IPS-20b (cell line): ENCODE measurements at regions not wholly inside any gene's neighbourhood (a gene's known extent, or its start where the extent isn't known, plus 50 kb on each side); places are given as distances from the start of the nearest gene placed in this dataset.

Experiments used
- H3K27ac ChIP-seq: one replicate; pipeline ENCODE4 v1.5.1; 2013; ENCODE audit warnings: low read length
- H3K27me3 ChIP-seq: 2 replicates; pipeline ENCODE4 v1.6.1; 2013; ENCODE audit warnings: mild to moderate bottlenecking, low read length, inconsistent platforms; ENCODE audit not compliant: insufficient read depth
- H3K36me3 ChIP-seq: 2 replicates; pipeline ENCODE4 v1.6.1; 2013; ENCODE audit warnings: low read depth, mild to moderate bottlenecking, inconsistent platforms, low read length, moderate library complexity; ENCODE audit not compliant: insufficient read depth
- H3K4me1 ChIP-seq: 2 replicates; pipeline ENCODE4 v1.6.1; 2013; ENCODE audit warnings: mild to moderate bottlenecking, control low read depth, inconsistent platforms, low read length, moderate library complexity; ENCODE audit not compliant: insufficient read depth
- H3K4me3 ChIP-seq: 2 replicates; pipeline ENCODE4 v1.5.1; 2013; ENCODE audit warnings: mild to moderate bottlenecking, low read length, inconsistent platforms
- H3K9ac ChIP-seq: 2 replicates; pipeline ENCODE4 v1.6.1; 2013; ENCODE audit warnings: low read depth, mild to moderate bottlenecking, inconsistent platforms, low read length, moderate library complexity
- H3K9me3 ChIP-seq: 2 replicates; pipeline ENCODE4 v1.6.1; 2013; ENCODE audit warnings: mild to moderate bottlenecking, low read depth, low read length, inconsistent platforms; ENCODE audit not compliant: insufficient read depth

DNA sequence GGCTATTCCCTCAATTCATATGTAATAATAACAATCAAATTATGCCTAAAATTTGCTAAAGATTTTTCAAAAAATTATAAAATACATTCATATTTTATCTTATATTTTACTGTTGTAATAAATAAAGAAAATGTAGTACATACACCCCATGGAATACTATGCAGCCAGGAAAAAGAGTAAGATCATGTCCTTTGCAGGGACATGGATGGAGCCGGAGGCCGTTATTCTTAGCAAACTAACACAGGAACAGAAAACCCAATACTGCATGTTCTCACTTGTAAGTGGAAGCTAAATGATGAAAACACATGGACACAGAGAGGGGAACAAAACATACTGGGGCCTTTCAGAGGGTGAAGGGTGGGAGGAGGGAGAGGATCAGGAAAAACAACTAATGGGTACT, 584.2 kb upstream of the MMS22L start:
- no peak overlapping the region for H3K27ac ChIP-seq
- H3K36me3 ChIP-seq = no peaks in the 10 kb centered on the region
- no peaks in the 10 kb centered on the region for H3K9me3 ChIP-seq
- H3K4me3 ChIP-seq = no peak overlapping the region
- H3K27me3 ChIP-seq = no peaks in the 10 kb centered on the region
- H3K4me1 ChIP-seq = peaks cover 14% of the 10 kb centered on the region
- H3K9ac ChIP-seq = no peak overlapping the region

DNA sequence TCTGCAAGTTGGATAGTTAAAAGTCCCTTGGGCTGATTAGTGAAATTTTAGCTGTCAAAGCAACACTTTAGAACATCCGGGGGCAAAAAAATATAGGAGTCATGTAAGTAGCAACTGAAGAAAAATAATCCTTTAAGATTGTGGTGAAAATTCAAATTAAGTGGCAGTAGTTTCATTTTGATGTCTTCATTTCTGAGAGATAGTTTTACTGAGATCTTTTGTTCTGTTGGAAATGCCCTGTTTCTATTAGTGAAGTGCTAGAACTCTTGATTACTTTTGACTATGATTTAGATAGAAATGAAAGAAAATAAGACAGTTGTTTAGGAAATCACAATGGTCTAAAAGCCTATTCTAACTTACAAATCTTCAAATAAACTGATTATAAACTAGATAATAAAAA, 587.3 kb upstream of the MMS22L start:
- no peaks in the 10 kb centered on the region for H3K36me3 ChIP-seq
- no peaks in the 10 kb centered on the region for H3K9me3 ChIP-seq
- H3K4me3 ChIP-seq = no peak overlapping the region
- H3K4me1 ChIP-seq = peaks cover 14% of the 10 kb centered on the region
- H3K9ac ChIP-seq = no peak overlapping the region
- no peaks in the 10 kb centered on the region for H3K27me3 ChIP-seq
- H3K27ac ChIP-seq = no peak overlapping the region

DNA sequence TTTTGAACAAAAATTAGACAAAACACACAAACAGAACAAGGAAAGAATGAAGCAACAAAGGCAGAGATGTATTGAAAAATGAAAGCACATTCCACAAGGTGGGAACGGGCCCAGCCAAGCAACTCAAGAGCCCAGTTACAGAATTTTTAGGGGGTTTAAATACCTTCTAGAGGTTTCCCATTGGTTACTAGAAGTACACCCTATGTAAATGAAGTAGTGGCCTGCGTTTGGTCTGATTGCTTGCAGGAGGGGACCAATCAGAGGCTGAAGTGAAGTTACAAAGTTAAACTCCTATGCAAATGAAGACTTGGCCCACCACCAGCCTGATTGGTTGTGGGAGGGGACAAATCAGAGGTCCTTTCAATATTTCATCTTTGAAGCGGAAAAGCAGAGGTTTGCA, 593.7 kb upstream of the MMS22L start:
- H3K27me3 ChIP-seq = no peaks in the 10 kb centered on the region
- no peak overlapping the region for H3K27ac ChIP-seq
- H3K9me3 ChIP-seq = no peaks in the 10 kb centered on the region
- H3K9ac ChIP-seq = no peak overlapping the region
- no peak overlapping the region for H3K4me3 ChIP-seq
- H3K4me1 ChIP-seq = peaks cover 4% of the 10 kb centered on the region; the same call in 1 of the 2 replicates
- no peaks in the 10 kb centered on the region for H3K36me3 ChIP-seq

DNA sequence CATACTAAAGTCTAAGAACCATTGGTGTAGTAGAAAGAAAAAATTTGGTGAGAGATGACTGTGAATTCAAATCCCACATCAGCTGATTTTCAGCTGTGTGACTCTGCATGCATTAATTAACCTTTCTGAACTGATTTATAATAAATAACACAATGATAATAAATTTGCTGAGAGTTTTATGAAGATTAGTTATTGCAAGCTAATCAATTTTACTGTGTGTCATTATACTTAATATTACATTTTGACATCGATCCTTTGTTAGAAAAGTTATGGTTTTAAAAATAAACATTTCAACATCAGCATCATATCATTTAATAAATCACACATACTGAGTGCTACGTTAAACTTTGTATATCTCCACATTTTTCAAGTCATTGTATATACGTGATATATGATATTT, 599.7 kb upstream of the MMS22L start:
- Histone ChIP-seq H3K36me3 (no peaks in the 10 kb centered on the region), H3K4me1 (peaks cover 4% of the 10 kb centered on the region; the same call in 1 of the 2 replicates), H3K27ac (no peak overlapping the region), H3K9me3 (no peaks in the 10 kb centered on the region), H3K27me3 (no peaks in the 10 kb centered on the region), H3K9ac (no peak overlapping the region), H3K4me3 (no peak overlapping the region)

DNA sequence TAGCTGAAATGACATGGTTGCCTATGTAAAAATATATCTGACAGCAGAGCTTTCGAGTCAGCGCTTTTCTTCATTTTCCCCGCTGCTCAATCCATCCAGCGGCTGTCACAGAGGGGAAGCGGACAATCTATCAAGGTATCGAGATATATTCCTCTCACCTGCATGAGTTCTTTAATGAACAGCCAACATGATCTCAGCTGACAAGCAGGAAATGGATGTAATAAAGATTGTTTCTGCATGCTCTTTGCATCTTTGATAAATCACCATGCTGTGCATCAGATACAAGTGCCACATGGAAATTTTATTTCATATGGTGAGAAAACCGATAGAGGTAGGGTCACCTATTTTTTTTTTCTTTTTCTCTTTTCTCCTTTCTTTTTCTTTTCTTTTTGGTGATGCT, 602.3 kb upstream of the MMS22L start:
- Histone ChIP-seq H3K27me3 (no peaks in the 10 kb centered on the region), H3K4me3 (no peak overlapping the region), H3K9ac (no peak overlapping the region), H3K27ac (no peak overlapping the region), H3K4me1 (no peaks in the 10 kb centered on the region), H3K9me3 (no peaks in the 10 kb centered on the region), H3K36me3 (no peaks in the 10 kb centered on the region)

DNA sequence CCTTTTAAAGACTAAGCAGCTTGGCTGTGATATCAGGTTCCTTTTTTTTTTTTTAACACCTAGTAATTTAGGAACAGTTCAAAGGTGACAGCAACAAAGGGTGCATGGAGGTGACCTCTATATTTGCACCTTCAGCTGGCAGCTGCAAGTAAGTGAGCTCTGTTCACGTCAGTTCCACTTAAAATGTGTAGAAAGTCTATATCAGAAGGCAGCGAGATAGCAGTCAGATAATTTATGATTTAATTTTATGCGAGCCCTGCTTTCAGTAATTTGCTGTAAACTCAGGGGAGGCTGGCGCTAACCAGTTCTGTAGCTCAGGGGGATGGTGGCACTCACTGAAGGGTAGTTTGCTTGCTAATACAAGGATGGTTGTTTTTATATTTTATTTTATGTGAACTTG, 602.8 kb upstream of the MMS22L start:
- no peak overlapping the region for H3K4me3 ChIP-seq
- H3K9me3 ChIP-seq = no peaks in the 10 kb centered on the region
- H3K36me3 ChIP-seq = no peaks in the 10 kb centered on the region
- no peak overlapping the region for H3K9ac ChIP-seq
- H3K4me1 ChIP-seq = no peaks in the 10 kb centered on the region
- no peaks in the 10 kb centered on the region for H3K27me3 ChIP-seq
- H3K27ac ChIP-seq = no peak overlapping the region

DNA sequence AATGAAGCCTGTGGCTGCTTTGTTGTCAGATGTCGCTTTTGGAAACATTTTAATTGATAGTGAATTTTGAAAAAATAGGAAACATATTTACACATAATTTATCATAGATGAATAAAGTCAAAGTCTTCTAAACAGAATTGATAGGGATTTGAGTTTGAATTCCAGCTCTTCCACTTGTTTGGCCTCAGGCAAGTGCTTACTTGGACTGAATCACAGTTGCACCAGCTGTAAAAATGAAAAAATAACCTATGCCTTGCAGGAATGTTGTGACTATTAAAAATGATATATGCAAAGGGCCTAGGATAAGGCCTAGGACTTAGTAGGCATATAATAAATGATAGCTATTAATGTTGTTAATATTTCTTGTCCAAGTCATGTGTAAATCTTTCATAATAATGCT, 618.5 kb upstream of the MMS22L start:
- Histone ChIP-seq H3K27me3 (no peaks in the 10 kb centered on the region), H3K4me3 (no peak overlapping the region), H3K4me1 (no peaks in the 10 kb centered on the region), H3K9ac (no peak overlapping the region), H3K36me3 (no peaks in the 10 kb centered on the region), H3K9me3 (no peaks in the 10 kb centered on the region), H3K27ac (no peak overlapping the region)

DNA sequence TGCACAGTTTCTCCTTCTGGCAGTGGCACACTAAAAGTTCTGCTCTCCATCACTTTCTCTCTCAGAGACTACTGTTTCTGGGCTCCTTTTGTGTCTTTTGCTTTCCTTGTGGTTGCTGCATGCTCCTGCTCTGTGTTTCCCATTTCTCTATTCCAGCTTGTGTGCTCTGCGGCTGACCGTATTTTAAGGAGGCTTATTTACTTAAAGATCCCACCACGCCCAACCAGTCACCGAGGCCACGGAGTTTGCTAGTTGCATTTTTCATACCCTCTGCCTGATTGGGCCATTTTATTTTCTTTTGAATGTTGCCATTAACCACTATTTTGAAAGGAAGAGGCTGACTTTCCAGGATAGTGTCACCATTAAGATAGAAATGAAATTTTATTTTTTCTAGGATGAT, 626.4 kb upstream of the MMS22L start:
- Histone ChIP-seq H3K27me3 (no peaks in the 10 kb centered on the region), H3K9ac (no peak overlapping the region), H3K4me1 (no peaks in the 10 kb centered on the region), H3K4me3 (no peak overlapping the region), H3K9me3 (no peaks in the 10 kb centered on the region), H3K36me3 (no peaks in the 10 kb centered on the region), H3K27ac (no peak overlapping the region)

DNA sequence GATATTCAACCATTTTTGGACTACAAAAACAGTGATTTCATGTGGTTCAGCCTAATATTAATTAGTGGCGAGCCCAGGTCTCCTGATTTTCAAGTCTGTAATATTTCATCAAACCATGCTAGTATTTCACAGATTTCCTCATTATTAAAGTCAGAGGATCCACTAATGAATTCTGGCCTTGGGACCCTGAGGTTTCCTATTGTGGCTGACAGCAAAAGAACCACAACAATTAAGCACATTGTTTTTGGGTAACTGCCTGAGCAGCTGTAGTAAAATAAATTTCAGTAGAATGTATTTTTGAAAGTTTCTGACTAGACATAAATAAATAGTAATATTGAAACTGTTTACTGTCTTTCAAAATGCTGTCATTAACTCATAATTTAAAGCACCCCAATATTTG, 630.7 kb upstream of the MMS22L start:
- no peaks in the 10 kb centered on the region for H3K36me3 ChIP-seq
- no peak overlapping the region for H3K9ac ChIP-seq
- no peak overlapping the region for H3K27ac ChIP-seq
- no peaks in the 10 kb centered on the region for H3K9me3 ChIP-seq
- no peaks in the 10 kb centered on the region for H3K27me3 ChIP-seq
- peaks cover 20% of the 10 kb centered on the region for H3K4me1 ChIP-seq
- no peak overlapping the region for H3K4me3 ChIP-seq

DNA sequence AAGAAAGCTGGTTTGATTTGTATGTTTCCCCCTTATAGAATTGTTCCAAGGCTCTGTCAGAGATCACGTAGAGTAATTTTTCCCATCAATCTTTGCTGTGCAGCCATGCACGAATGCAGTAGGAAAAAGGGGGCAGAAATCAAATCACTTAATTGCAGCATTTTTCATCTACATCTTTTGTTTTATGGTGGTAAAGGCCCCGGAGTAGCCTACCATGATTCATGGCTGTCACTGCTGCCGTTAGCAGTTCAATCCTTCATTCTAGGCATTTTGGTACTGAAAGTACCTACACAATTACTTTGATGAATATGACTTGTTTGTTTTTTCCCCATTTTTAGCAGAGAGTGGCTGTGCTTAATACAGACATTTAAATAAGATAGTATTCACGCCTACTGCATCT, 631.9 kb upstream of the MMS22L start:
- Histone ChIP-seq H3K36me3 (no peaks in the 10 kb centered on the region), H3K4me1 (peaks cover 21% of the 10 kb centered on the region)

DNA sequence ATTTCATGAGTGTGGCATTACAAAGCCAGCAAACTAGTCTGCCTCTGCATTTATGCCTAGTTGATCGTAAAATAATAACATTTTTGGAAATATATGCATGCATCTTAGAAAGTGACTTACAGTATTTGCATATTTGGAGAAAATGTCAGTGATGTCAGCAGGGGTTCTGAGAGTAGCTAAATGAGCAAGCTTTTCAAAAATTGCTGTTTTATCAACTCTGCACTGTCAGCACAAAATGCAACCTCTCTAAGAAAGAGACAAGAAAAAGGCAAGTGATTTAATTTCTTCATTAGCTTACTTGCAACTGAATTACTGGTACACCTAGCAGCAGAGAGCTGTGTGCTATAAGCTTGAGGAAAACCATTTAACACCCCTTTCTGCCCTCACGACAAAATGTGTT, 632.5 kb upstream of the MMS22L start:
- no peak overlapping the region for H3K4me3 ChIP-seq
- no peaks in the 10 kb centered on the region for H3K36me3 ChIP-seq

More for the DNA sequence above, 631.9 kb upstream of the MMS22L start:
- Histone ChIP-seq H3K27ac (no peak overlapping the region), H3K27me3 (no peaks in the 10 kb centered on the region), H3K9ac (no peak overlapping the region), H3K4me3 (no peak overlapping the region), H3K9me3 (no peaks in the 10 kb centered on the region)

DNA sequence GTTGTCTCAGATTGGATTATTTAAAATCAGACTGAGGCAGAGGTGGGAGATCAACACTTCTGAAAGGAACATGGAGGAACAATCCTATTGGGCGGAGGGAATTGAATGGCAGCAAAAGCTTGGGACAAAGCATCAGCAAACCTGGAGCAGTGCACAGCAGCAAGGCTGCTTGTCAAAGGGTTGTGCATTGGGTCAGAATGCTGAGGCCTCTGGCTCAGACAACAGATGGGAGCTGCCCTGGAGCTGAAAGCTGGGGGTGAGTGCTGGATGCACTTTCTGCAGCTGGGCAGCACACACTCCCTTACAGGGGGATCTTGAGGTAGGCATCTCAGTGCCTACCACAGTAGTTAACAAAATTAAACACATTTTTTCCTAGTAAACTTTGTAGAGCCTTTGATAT, 634.4 kb upstream of the MMS22L start:
- Histone ChIP-seq H3K36me3 (no peaks in the 10 kb centered on the region), H3K9ac (no peak overlapping the region), H3K4me1 (peaks cover 21% of the 10 kb centered on the region), H3K27ac (no peak overlapping the region), H3K27me3 (no peaks in the 10 kb centered on the region), H3K4me3 (no peak overlapping the region), H3K9me3 (no peaks in the 10 kb centered on the region)

More for the DNA sequence above, 632.5 kb upstream of the MMS22L start:
- Histone ChIP-seq H3K4me1 (peaks cover 21% of the 10 kb centered on the region), H3K27me3 (no peaks in the 10 kb centered on the region), H3K9ac (no peak overlapping the region), H3K9me3 (no peaks in the 10 kb centered on the region), H3K27ac (no peak overlapping the region)

DNA sequence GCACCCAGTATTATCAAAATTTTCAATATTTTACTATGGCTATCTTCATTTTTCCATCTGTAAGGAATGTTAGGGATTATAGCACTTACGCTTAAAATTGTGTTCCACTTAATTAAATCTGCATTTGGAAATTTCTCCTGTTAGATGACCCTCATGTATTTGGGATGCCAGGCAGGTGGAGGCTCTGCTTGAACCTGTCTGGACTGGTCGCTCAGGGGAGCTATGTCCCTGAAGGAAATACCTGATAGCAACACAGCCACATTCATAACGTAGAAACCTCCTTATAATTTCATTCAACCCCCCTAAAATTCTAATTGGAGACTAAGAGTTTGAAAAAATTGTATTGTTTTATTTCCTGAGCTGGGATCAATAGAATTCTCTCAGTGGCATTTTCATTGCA, 636.0 kb upstream of the MMS22L start:
- H3K9ac ChIP-seq = no peak overlapping the region
- H3K4me3 ChIP-seq = no peak overlapping the region
- peaks cover 21% of the 10 kb centered on the region for H3K4me1 ChIP-seq
- no peak overlapping the region for H3K27ac ChIP-seq
- no peaks in the 10 kb centered on the region for H3K27me3 ChIP-seq
- no peaks in the 10 kb centered on the region for H3K36me3 ChIP-seq
- no peaks in the 10 kb centered on the region for H3K9me3 ChIP-seq
